ENCODE measurements at regions not wholly inside any gene's neighbourhood (a gene's known extent, or its start where the extent isn't known, plus 50 kb on each side); places are given as distances from the start of the nearest gene placed in this dataset.

DNA sequence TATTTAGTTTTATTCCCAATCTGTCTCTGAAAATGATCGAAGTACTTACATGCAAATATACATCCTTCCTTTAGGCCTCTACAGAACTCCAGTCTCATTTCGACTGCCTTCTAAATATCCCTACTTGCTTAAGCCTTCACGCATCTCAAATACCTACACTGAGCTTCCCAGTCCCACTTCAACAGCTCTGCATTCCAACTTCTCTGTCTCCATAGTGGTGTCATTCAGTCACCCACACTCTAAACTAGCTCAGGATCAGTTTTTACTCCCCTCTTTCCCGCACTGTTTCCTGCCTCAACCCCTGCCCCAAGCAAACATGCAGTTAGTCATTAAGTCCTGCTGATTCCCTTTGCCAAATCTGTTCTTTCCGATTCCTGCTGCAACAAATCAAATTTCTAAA lies 91.8 kb upstream of the PREP start:
- DNase-seq (ENCODE audit: low spot score): no peak

DNA sequence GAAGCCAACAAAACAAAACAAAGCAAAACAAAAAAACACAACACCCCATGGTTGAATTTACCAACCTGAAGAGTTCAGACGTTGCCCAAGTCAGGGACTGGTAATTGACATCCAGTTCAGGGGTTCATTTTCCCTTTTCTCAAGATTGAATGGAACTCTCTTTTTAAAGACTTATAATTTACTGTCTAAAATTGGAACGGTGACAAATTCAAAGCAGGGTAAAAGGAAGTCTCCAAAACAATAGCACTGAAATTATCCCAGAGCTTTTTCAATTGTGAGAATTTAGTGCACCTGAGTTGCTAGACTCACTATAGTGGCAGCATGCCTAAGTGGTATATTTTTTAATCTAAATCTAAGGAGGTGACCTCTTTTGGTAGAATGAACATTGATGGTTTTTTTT lies 90.9 kb upstream of the PREP start:
- DNase-seq (ENCODE audit: low spot score): no peak

DNA sequence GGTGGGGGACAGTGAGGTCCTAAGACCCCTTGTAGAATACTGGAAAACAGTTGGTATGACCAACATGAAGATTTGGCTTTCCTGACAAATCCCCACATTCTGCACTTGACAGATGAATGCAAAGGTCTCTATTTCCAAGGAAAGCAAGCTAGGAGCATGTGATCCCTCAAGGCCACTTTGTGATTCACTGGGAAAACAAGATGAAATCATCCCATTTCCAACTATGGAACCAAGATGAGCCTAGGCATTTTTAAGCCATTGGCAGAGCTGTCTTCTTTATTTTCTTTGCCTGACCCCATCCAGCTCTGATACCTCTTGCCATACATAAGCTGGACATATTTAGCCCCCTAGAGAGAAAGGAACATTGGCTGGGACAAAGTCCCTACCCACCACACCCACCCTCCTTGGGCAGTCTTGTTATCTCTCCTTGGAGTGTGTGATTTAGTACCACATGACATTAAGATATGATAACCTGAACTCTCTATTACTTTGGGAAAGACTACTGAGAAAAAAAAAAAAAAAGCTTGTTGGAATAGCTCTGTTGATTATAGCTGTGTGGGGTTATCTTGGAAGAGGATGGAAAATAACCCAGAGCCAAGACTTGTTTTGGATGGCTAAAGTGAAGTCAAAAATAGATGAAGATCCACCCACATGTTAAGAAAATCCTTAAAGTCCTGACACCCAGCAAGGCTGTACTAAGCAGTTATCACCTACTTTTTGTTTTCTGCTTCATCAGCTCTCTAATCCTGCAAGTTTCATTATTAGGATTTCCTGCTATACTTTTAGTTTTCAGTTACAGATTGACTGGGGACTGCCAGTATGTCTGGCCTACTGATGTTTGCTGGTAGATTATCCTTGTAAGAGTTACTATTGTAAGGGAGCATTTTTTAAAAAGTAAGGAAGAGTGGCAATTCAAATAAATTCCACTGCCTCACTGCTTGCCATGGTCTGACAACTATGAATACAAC lies 90.1 kb upstream of the PREP start:
- DNase-seq (ENCODE audit: low spot score): no peak

DNA sequence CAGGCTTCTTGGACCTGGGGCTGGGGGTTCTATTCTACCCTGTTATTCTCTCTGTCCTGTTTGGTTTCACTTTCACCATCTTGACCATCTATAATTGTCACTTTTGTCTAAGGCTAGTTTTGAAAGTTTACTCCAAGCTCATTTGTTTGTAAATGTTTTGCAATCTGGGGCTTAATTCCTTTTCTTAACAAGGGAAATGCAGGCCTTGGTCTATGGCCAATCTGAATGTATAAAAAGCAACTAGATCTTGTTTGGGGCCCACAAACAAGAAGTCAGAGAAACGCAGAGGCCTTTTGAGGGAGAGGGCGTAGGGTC lies 86.3 kb upstream of the PREP start:
- no peak for DNase-seq (ENCODE audit: low spot score)

DNA sequence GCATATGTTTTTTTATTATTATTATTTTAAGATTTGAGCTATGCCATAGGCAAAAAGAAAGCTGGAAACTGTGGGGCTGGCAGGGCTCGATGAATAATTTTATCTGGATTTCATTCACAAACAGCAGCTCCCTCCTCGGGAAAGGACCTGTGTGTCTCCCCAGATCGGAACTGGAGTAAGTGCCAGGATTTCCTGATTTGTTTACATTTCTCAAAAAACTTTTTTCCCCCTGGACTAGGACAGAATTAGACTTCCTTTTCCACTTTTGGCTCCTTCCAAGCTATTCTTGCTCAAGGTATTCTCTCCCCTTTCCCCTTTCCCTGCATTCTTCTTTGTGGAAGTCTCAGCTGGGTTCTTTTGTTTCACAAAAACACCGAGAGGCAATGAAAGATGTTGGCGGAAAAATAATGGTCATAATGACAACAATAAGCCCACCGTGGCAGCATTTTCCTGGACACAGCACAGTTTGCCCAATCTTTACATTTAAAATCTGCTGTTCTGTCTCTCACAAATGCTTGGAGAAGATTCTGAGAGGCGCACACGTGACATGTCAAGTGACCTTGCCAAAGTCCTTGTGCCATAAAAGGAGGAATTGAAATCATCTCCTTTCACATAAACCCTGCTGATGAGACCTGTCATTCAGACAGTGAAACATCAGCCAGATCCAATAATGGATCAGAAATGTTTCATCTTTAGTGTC lies 85.8 kb upstream of the PREP start:
- DNase-seq (ENCODE audit: low spot score): no peak

DNA sequence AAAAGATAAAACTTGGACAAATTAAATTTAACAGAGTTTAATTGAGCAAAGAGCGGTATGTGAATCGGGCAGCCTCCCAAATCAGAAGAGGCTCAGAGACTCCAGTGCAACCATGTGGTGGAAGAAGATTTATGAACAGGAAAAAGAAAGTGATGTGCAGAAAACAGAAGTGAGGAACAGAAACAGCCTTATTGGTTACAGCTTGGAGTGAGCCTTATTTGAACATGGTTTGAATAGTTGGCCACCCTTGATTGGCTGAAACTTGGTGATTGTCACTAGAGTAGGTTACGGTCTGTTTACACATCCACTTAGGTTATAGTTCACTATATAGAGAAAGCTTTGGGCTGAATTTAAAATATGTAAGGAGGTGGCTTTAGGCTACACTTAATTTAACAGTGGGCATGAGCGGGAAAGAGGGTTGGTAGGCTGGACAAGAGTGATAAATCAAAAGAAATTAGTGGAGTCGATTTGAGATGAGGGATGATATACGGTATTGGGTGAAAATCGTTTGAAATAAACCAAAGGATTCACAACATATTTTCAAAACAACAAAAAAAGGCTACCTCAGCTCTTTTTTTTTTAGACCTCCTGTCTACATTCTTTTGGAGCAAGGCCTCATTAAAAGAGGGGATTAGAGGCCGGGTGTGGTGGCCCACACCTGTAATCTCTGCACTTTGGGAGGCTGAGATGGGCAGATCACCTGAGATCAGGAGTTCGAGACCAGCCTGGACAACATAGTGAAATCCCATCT lies 84.3 kb upstream of the PREP start:
- no peak for DNase-seq (ENCODE audit: low spot score)

DNA sequence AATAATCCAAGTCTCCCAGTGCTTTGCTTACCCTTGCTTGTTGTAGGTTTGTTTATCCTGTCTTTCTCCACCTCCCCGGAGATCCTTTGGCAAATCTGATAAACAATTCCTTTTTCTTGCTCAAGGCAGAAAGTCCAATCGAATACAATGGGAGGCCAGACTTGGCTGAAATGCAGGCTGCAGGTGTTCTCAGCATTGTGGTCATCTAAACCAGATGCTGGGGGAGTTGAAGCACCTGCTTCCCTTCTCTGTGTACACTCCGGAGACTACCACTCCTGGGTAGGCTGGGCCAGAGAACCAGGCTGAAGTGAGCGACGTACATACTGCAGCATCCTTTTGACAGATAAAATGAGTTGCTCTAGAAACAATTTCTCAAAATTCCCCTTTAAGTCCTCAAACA lies 82.6 kb upstream of the PREP start:
- peak; percentile 15 for DNase-seq (ENCODE audit: low spot score)

DNA sequence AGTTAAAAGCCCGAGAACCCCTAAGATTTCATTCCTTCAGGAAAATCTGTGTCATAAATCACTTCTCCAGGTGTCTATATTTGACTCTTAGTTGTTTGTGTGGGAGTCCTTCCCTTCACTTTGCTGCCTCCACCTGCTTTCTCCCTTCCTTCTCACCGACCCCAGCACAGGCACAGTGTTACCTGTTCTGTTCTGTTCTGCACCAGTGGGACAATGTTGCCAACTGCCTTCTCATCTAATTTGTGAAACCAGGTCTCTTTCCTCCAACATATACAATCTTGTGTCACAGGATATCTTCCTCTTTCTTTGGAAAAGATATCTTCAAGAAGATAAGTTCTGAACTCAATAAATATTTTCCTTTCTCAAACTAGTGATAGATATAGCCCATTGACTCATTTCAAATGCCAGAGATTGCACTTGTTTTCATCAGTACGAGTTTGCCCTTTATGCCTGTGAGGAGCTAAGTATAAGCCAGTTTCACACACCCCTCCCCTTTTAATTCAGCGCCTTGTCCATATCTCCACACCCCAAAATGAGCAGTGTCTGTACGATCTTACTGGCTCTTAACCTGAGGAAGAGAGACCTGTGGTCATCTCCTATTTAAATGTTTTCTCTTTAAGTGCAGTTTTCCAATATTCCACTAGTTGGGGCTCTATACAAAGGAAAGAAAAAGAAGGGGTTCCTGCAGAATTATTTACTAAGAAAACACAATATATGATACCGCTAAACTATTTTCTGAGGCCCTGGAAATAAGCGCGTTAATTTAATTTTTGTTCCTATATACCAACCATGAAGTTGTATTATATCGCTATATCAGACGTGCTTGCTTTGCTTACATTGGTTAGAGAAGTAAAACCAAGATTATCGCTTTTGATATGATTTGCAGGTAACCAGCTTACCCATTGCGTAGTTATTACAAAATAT lies 81.6 kb upstream of the PREP start:
- DNase-seq (ENCODE audit: low spot score): peak; percentile 48

DNA sequence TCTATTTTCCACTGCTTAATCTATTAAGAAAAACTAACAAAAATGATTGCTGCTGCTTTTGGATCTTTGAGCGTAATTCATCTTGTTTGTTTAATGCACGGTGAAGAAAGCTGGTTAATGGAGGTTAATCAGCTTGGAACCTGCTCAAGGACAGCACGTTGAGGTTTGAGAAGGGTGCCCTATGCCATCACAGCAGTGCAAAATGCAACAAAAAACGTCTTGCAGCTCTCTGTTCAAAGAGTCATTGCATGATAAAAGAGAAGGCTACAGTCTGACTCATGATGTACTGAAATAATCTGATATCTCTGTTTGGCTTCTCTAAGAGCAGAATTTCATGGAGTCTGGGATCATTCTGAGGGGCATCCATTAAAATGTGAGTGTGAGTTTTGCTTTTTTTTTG lies 80.6 kb upstream of the PREP start:
- DNase-seq (ENCODE audit: low spot score): peak; percentile 38

DNA sequence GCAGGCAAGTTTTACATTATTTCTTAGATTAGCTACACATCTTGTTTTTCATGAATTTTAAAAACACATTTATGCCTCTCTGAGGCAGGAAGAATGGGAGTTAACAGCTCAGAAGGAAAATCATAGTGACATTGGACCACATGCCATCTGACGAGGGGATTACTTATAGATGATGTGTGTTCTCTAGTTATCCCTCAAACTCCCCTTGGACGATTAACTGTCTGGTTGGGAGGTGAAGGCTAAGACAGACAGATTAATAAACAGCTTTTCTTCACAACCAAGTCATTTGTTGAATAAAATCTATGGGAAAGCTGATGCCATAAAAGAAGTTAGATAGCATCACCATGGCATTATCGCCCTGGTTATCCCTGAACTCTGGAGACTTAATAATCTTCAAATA lies 80.0 kb upstream of the PREP start:
- DNase-seq (ENCODE audit: low spot score): no peak

DNA sequence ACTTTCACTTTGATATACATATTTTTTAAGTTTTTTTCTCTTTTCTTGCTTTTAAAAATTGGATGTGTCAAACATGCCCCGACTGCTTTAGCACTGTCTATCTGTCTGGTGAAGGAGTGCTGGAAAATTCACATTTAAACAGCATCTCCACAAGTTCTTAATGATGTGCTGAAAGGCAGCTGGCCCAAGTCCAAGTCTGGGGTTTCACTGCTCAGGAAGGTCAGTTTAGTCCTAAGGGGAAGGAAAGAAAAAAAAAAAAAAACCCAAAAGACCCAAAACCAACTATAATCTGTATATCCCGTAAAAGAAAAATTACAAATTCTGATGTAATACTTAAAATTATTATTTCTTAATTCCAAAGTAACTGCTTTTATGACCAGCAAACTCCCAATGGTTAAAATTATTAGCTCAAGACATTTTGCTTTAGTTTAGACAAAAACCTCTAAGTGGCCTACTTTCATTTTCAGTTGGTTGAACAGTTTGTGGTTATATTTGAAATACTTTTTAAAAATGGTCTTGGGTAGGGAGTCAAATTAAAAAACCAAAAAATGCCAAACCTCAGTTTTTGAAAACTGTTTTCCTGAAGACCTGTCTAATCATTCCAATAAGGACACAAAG lies 79.5 kb upstream of the PREP start:
- DNase-seq (ENCODE audit: low spot score): peak; percentile 17

DNA sequence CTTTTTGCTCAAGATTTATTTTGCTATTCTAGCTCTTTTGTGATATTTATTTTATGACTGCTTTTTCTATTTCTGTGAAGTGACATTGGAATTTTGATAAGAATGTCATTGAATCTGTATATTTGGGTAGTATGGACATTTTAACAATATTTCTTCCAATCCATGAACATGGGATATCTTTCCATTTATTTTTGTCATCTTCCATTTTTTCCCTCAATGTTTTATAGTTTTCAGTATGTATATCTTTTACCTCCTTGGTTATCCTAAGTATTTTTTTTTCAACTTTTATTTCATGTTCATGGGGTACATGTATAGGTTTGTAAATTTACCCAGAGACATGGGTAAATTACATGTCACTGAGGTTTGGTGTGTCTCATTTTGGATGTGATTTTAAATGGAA lies 74.1 kb upstream of the PREP start:
- no peak for DNase-seq (ENCODE audit: low spot score)

DNA sequence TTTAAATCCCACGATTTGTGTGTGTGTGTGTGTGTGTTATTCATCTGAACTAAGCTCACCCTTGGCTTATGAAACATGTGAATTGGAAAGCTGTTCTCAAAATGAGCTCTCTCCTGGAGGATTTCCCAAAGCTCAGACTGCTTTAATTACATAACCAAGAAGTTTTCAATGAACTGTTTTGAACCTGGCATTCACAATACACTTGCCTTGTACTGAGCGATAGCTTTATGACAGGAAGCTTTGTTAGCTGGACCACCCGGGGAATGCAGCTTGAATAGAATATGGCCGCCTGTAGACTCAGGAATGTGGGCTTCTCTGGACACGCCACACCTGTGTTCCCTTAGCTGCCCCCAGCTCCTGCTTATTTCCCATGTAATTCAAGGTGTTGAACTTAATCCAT lies 71.4 kb upstream of the PREP start:
- DNase-seq (ENCODE audit: low spot score): no peak

DNA sequence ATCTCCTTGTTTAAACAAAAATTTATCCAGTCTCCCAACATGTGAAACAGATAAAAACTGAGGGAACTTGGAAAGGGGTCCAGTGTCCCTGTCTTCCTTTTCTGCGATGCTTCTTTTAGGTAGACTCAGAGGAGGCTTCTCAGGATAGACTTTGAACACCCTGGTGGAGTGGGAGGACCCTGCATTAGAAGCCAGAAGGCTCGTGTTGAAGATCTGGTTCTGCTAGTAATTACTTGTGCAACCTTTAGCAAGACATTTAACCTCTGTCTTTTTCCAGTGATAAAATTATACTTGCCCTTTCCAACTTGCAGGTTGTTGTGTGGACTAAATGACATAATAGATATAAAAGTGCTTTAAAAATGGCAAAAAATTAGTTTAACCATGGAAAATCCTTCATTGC lies 67.1 kb upstream of the PREP start:
- no peak for DNase-seq (ENCODE audit: low spot score)

DNA sequence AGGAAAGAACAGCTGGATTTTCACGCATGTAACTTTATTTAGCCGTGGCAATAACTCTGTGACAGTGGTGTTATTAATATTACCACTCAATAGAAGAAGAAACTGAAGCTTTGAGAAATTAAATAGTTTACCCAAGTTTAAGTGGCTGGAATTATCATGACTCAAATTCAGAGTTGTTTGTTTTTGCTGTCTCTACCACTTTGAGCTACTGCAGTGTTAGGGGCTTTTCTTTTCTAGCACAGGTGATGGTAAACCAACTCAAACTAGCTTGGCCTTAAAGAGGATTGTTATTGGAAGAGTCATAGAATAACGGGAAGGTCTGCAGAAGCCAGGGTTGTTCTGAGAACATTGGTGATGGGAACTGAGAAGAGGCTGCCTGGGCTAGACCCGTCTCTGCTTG lies 66.0 kb upstream of the PREP start:
- DNase-seq (ENCODE audit: low spot score): no peak

DNA sequence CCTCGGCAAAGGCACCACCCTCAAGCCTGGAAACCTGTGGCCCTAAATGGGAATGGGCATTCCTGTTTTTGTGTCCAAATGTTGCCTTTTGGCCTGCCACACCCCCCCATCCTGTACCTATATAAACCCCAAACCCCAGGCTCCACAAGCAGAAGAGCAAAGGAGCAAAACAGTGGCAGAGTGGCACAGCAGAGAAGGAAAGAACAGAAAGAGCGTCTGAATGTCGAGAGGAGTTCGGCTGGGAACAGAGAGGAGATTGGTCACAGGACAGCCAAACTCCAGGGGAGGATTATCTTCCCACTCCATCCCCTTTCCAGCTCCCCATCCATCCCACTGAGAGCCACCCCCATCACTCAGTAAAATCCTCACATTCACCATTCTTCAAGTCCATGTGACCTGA lies 58.0 kb upstream of the PREP start:
- no peak for DNase-seq (ENCODE audit: low spot score)

DNA sequence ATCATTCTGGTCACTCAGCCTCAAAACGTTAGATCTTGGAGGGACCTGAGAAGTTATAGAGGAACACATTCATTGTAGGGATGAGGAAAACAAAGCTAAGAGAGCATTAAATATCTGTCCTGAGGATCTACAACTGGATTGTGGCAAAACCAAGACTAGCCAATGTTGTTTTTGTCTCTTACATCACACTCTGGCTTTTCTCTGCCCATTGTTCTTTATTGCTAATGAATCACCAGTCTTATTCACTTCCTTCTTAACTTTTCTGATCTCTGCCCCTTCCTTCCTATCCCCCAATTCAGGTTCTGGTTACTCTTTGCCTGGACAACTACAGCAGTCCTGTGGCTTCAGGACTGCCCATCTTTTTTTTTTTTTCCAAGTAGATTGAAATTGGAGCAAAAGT lies 57.0 kb upstream of the PREP start:
- peak; percentile 41 for DNase-seq (ENCODE audit: low spot score)

DNA sequence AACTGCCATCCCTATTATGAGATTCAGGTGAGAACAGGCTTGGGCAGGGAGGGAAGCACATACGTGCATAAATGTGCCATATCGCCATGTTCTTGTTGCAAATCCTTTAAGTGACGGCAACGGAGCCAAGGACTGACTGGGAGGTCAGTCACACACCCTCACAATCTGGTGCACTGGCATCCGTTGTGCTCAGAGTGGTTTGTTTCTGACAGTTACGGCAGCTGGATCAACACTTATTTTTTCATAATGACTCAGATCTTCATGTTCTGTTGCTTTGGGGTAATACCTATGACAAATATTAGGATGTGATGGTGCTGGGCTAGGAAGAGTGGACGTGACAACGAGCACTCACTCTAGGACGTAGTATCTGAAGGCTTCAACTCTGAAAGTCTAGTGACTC lies 56.2 kb upstream of the PREP start:
- DNase-seq (ENCODE audit: low spot score): no peak

DNA sequence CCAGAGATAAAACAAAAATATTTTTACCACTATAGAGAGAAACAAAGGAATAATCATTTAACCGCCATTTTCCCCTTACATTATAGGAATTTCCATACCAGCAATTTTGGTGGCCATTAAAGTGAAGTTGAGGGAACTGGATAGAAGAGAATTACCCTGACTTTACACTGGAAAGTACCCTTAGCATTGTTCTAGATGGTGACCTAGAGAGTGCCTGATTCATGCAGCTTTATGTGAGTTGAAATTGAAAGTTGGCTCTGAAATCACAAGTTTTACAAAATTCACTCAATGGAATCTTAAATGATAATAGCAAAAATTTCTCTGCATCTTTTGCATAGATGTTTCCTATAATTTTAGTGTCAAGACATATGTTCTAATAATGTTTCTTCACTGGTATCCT lies 55.7 kb upstream of the PREP start:
- DNase-seq (ENCODE audit: low spot score): no peak

DNA sequence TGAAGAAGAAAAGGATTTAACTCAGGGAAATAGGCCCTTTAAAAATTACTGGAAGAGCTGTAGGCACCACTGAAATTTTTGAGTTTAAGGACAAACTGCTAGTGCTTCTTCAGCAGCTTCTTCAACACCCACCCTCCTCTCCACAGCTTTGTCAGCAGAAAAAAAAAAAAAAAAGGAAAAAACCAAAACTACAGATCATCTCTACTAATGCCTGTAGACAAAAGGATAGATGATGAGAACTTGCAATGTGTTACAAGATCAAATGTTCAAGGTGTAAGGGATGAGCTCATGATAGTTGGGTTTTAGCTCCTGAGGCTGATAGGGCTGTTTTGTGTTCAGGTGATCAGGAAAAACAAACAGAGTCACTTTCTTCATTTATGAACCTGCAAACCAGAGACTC lies 55.2 kb upstream of the PREP start:
- no peak for DNase-seq (ENCODE audit: low spot score)

DNA sequence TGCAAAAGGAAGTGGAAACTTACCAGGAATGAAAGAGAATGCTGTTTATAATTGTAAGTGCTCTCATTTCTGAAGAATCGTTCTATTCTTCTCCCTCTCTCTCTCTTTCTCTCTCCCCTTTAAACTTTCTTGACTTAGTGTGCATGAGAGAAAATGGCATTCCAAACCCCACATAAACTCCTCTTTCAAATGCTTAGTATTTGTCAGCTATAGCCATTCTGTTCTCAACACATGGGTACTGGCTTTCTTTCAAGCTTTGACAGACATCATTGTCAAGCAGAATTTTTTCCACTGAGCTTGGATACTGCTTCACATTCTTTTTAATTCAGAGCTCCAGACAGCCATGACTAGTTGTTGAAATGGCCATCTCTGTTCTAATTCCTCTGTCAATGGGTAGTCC lies 51.1 kb upstream of the PREP start:
- DNase-seq (ENCODE audit: low spot score): no peak
